HFFc6 (cell line): ENCODE measurements at regions not wholly inside any gene's neighbourhood (a gene's known extent, or its start where the extent isn't known, plus 50 kb on each side); places are given as distances from the start of the nearest gene placed in this dataset.

Experiments used
- DNase-seq: peaks from one replicate; pipeline ENCODE4 v3.0.0-alpha.2; 2018
- H3K27ac Mint-ChIP-seq: 2 replicates; pipeline ENCODE4 v1.8.0; 2020; ENCODE audit warnings: mild to moderate bottlenecking, mixed read lengths
- H3K27me3 Mint-ChIP-seq: 2 replicates; pipeline ENCODE4 v1.8.0; 2021; ENCODE audit warnings: mild to moderate bottlenecking, moderate library complexity, mixed read lengths; ENCODE audit not compliant: insufficient read depth
- H3K36me3 Mint-ChIP-seq: 2 replicates; pipeline ENCODE4 v1.8.0; 2021; ENCODE audit warnings: low read depth, mixed read lengths
- H3K4me1 Mint-ChIP-seq: 2 replicates; pipeline ENCODE4 v1.8.0; 2020; ENCODE audit warnings: low read depth, mixed read lengths
- H3K4me3 Mint-ChIP-seq: 2 replicates; pipeline ENCODE4 v1.8.0; 2020; ENCODE audit warnings: mild to moderate bottlenecking, moderate library complexity, mixed read lengths
- H3K9me3 Mint-ChIP-seq: 2 replicates; pipeline ENCODE4 v1.8.0; 2020; ENCODE audit warnings: mild to moderate bottlenecking, mixed read lengths
- TF ChIP-seq, protein P1 (sequence below): fragments of 200-600 bp; sonication (generic); IDR thresholded peaks from 2 replicates; pipeline ENCODE4 v1.5.0; 2021; ENCODE audit warnings: antibody characterized with exemption, mild to moderate bottlenecking

DNA sequence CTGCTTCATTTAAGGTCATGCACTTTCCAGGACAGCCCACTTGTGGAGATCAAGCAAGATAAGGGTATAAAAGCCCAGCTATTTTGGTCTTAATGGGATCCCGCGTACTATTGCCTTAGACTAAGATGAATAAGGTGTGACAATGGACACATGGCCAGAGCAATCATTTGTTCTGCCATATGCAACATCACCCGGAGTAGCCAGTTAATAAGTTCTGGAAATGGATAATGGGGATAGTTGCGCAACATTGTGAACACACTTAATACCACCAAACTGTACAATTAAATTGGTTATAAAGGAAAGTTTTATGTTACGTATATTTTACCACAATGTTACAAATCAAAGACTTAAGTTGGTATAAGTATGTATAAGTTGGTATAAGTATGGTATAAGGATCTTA, 674.5 kb downstream of the HDGFL1 start:
- TF ChIP-seq, protein P1, sequence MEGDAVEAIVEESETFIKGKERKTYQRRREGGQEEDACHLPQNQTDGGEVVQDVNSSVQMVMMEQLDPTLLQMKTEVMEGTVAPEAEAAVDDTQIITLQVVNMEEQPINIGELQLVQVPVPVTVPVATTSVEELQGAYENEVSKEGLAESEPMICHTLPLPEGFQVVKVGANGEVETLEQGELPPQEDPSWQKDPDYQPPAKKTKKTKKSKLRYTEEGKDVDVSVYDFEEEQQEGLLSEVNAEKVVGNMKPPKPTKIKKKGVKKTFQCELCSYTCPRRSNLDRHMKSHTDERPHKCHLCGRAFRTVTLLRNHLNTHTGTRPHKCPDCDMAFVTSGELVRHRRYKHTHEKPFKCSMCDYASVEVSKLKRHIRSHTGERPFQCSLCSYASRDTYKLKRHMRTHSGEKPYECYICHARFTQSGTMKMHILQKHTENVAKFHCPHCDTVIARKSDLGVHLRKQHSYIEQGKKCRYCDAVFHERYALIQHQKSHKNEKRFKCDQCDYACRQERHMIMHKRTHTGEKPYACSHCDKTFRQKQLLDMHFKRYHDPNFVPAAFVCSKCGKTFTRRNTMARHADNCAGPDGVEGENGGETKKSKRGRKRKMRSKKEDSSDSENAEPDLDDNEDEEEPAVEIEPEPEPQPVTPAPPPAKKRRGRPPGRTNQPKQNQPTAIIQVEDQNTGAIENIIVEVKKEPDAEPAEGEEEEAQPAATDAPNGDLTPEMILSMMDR = no peak
- H3K9me3 Mint-ChIP-seq = peaks cover 32% of the 10 kb centered on the region
- H3K4me1 Mint-ChIP-seq = no peaks in the 10 kb centered on the region
- no peaks in the 10 kb centered on the region for H3K27me3 Mint-ChIP-seq
- DNase-seq = no peak
- H3K36me3 Mint-ChIP-seq = no peaks in the 10 kb centered on the region
- no peak overlapping the region for H3K4me3 Mint-ChIP-seq
- H3K27ac Mint-ChIP-seq = no peak overlapping the region

DNA sequence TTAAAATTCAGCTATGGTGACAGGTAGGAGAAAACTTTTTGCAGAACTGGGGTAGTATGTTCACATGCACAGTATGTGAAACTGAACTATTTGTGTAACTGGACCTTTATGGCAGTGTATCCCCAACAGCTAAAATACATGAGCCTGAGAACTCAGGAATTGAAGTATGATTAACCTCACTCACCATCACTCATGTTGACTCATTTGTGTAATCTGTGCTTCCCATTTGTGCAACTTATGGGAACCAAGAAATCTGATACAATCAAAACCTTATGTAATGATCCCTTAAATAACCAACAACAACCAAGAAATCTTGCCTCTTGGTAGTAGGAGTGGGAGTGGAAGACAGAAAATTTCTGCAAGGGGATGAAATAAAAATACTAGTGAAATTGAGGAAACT, 674.9 kb downstream of the HDGFL1 start:
- H3K36me3 Mint-ChIP-seq = no peaks in the 10 kb centered on the region
- peaks cover 36% of the 10 kb centered on the region for H3K9me3 Mint-ChIP-seq
- TF ChIP-seq, protein P1 = no peak
- H3K27ac Mint-ChIP-seq = no peak overlapping the region
- H3K4me1 Mint-ChIP-seq = no peaks in the 10 kb centered on the region
- DNase-seq = no peak
- H3K27me3 Mint-ChIP-seq = no peaks in the 10 kb centered on the region
- no peak overlapping the region for H3K4me3 Mint-ChIP-seq

DNA sequence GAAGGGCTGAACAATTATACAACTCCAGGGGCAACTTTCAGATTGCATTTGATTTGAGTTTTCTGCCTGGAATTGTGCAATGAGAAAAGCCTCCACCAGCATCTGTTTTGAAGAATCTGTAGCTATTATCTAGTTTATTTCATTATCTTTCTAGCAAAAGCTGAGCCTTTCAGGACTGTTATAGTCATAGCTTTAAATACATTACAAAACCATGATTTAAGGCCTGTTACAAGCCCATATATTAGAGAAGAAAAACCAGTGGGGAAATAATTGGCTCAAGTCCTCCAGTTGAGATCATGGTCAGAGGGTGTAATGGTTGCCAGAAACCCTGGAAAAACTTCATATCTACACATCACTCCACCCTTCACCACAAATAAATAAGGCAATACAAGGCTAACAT, 676.2 kb downstream of the HDGFL1 start:
- Mint-ChIP-seq H3K4me1 (no peaks in the 10 kb centered on the region), H3K27me3 (no peaks in the 10 kb centered on the region), H3K27ac (no peak overlapping the region), H3K9me3 (peaks cover 33% of the 10 kb centered on the region), H3K36me3 (no peaks in the 10 kb centered on the region), H3K4me3 (no peak overlapping the region)
- TF ChIP-seq, protein P1 = no peak
- no peak for DNase-seq

DNA sequence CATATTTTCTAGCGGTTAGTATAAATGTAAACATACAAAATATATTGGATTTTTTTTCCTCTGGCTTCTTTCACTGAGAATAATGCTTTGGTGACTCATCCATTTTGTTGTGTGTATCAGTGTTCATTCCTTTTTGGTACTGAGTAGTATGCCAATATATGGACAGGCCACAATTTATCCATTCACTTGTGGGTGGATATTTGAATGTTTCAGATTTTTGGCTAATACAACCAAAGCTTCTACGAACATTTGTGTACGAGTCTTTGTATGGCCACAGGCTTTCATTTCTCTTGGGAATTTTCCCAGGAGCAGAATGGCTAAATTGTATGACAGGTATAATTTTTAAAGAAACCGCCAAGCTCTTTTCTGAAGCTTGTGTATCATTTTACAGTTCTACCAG, 677.5 kb downstream of the HDGFL1 start:
- peaks cover 28% of the 10 kb centered on the region for H3K9me3 Mint-ChIP-seq
- H3K27me3 Mint-ChIP-seq = no peaks in the 10 kb centered on the region
- TF ChIP-seq, protein P1 = no peak
- no peak overlapping the region for H3K27ac Mint-ChIP-seq
- no peaks in the 10 kb centered on the region for H3K4me1 Mint-ChIP-seq
- no peaks in the 10 kb centered on the region for H3K36me3 Mint-ChIP-seq
- H3K4me3 Mint-ChIP-seq = no peak overlapping the region
- DNase-seq = no peak

DNA sequence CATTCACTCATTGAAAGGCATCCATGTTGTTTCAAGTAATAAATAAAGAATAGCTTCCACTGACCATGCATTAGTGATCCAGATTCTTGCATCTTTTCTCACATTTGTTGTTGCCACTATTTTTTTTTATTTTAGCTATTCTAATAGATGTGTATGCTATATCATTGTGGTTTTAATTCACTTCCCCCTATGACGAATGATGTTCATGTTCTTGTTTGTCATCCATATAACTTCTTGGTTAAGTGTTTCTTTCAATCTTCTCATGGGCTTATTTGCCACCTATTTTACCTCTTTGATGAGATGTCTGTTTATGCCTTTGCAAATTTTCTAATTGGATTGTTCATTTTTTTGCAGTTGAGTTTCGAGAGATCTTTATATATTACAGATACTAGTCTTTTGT, 681.2 kb downstream of the HDGFL1 start:
- no peak for DNase-seq
- Mint-ChIP-seq H3K4me1 (no peaks in the 10 kb centered on the region), H3K27me3 (no peaks in the 10 kb centered on the region), H3K4me3 (no peak overlapping the region), H3K27ac (no peak overlapping the region), H3K36me3 (no peaks in the 10 kb centered on the region), H3K9me3 (peaks cover 18% of the 10 kb centered on the region)
- TF ChIP-seq, protein P1 = no peak

DNA sequence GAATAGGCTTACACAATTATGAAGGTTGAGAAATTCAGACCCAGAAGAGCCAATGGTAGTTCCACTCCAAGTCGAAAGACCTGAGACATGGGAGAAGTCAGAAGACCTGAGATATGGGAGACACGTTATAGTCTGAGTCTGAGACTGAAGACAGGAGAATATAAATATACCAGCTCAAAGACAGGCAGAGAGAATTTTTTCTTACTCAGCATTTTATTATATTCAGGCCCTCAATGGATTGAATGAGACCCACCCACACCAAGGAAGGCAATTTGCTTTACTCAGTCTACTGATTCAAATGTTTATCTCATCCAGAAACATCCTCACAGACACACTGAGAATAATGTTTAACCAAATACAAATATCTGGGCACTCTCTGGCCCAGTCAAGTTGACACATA, 693.5 kb downstream of the HDGFL1 start:
- H3K4me3 Mint-ChIP-seq = no peak overlapping the region
- DNase-seq = no peak
- TF ChIP-seq, protein P1 = no peak
- H3K36me3 Mint-ChIP-seq = peaks cover 6% of the 10 kb centered on the region; the same call in 1 of the 2 replicates
- no peaks in the 10 kb centered on the region for H3K4me1 Mint-ChIP-seq
- H3K9me3 Mint-ChIP-seq = peaks cover 66% of the 10 kb centered on the region
- no peak overlapping the region for H3K27ac Mint-ChIP-seq
- H3K27me3 Mint-ChIP-seq = no peaks in the 10 kb centered on the region
